ENCODE measurements at regions not wholly inside any gene's neighbourhood (a gene's known extent, or its start where the extent isn't known, plus 50 kb on each side); places are given as distances from the start of the nearest gene placed in this dataset.

GRCh38 chr2:76323381-76323780, 612.7 kb upstream of the GCFC2 start:
- TF ChIP-seq, protein P1, sequence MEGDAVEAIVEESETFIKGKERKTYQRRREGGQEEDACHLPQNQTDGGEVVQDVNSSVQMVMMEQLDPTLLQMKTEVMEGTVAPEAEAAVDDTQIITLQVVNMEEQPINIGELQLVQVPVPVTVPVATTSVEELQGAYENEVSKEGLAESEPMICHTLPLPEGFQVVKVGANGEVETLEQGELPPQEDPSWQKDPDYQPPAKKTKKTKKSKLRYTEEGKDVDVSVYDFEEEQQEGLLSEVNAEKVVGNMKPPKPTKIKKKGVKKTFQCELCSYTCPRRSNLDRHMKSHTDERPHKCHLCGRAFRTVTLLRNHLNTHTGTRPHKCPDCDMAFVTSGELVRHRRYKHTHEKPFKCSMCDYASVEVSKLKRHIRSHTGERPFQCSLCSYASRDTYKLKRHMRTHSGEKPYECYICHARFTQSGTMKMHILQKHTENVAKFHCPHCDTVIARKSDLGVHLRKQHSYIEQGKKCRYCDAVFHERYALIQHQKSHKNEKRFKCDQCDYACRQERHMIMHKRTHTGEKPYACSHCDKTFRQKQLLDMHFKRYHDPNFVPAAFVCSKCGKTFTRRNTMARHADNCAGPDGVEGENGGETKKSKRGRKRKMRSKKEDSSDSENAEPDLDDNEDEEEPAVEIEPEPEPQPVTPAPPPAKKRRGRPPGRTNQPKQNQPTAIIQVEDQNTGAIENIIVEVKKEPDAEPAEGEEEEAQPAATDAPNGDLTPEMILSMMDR (conservative IDR thresholded peaks at IDR 0.05; ENCODE audit: low read depth, low read length): no peak
- TF ChIP-seq EZH2 (IDR thresholded peaks at IDR 0.05; ENCODE audit: low read length, unreplicated experiment) (no peak), EZH2phosphoT487 (IDR thresholded peaks at IDR 0.05; ENCODE audit: borderline replicate concordance, low read length) (no peak)
